DND-41 (cell line): ENCODE measurements at regions not wholly inside any gene's neighbourhood (a gene's known extent, or its start where the extent isn't known, plus 50 kb on each side); places are given as distances from the start of the nearest gene placed in this dataset.
"Not testable (repeated sequence)": the region's sequence is repeated elsewhere in the genome, so short reads cannot be mapped to it uniquely, and the experiment has no call there.

Experiments
- CTCF ChIP-seq: IDR thresholded peaks from 2 replicates; pipeline ENCODE4 v1.5.1; 2012; ENCODE audit warnings: borderline replicate concordance, low read length, moderate library complexity, mild to moderate bottlenecking; ENCODE audit not compliant: poor library complexity, severe bottlenecking; ENCODE audit errors: extremely low read depth
- EZH2 ChIP-seq: IDR thresholded peaks from 3 replicates; pipeline ENCODE4 v1.6.1; 2012; ENCODE audit warnings: borderline replicate concordance, low read depth, mild to moderate bottlenecking, moderate library complexity, low read length, inconsistent platforms; ENCODE audit not compliant: severe bottlenecking

GRCh38 chr18:75690283-75690682, 262.8 kb upstream of the SMIM21 start:
- not testable (repeated sequence) for TF ChIP-seq CTCF, EZH2
